NCI-H187 treated with DMSO at 0.1 percent for 48 hours (cell line): ENCODE measurements at regions not wholly inside any gene's neighbourhood (a gene's known extent, or its start where the extent isn't known, plus 50 kb on each side); places are given as distances from the start of the nearest gene placed in this dataset.

Experiments used
- DNase-seq: peaks from one replicate; lab custom pipeline; 2025; lab: John Stamatoyannopoulos, UW

DNA sequence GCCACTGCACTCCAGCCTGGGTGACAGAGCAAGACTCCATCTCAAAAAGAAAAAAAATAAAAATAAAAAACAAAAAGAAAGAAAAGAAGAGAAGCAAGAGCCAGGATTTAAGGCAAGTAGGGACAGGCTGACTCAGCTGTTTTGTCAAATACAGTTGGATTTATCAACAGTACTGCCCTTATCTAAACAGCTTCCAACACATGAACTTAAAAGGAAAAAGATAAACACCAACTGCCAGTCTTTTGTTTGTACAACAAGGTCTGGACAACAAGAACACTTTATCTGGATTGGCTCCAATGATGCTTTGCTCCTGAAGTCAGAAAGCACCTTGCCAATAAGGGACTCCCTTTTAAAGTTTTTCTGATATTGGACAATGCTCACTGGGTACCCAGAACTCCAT lies 886.0 kb downstream of the ADGRL2 start:
- no peak for DNase-seq

DNA sequence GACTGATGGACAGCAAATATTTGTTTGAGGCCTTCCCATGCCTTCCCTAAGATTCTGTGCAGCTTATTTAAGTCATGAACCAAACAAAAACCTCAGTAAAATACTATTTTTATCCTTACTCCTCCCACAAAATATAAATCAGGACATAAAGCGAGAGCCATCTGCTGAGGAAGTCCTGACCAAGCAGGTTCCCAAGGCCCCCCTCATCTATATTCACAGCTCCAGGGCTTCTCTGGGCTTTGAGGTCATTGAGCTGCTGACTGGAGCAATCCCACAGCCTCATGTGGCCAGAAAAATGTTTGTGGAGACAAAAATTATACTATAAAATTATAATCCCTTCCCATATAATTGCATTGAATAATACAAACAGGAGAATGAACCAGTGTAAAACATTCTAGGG lies 846.2 kb downstream of the ADGRL2 start:
- no peak for DNase-seq

DNA sequence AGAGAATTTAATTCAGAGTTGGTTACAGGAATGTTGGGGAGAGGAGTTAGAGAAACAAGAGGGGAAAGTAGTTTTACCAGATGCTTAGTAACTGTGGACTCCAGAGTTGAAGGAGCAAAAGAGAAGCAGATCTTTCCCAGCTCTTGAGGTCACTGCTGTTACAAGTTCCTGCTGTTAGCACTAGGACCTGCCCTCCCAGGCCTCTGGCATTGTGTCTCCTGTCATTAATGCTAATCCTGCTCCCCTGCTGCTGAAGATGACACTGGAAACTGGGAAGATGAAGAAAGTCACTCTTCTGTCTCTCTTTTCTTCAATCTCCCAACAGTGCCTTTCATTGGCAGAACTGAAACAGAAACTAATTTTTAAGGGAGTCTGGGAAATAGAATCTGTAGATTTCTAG lies 845.6 kb downstream of the ADGRL2 start:
- no peak for DNase-seq

GRCh38 chr1:82644186-82644915 lies 843.6 kb downstream of the ADGRL2 start:
- DNase-seq = no peak

- no peak for DNase-seq
Observed at GRCh38 chr1:82640352-82640751, 839.6 kb downstream of the ADGRL2 start.

- DNase-seq = no peak
Observed at GRCh38 chr1:82634266-82634665, 833.5 kb downstream of the ADGRL2 start.

GRCh38 chr1:82632155-82632554 lies 831.4 kb downstream of the ADGRL2 start:
- no peak for DNase-seq

DNA sequence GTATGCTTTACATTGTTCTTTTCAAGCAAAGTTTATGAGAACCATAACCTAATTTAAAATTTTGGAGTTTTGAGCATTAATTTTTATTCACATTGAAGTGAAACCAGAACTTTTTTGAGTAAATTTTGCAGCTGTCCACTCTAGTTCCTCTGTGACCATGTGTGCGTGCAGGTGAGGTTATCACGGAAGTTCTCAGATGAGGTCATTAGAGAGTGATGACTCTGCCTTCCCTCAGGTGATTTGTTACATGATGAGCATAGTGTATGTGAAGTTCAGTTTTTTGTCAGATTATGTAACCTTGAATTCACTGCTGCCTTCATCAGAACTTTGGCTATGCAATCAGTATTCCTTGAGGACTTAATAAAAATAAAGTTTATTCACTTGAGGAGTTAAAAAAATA lies 828.2 kb downstream of the ADGRL2 start:
- no peak for DNase-seq

- no peak for DNase-seq
Observed at GRCh38 chr1:82625537-82625936, 824.8 kb downstream of the ADGRL2 start.

GRCh38 chr1:82621076-82621475 lies 820.3 kb downstream of the ADGRL2 start:
- no peak for DNase-seq

DNA sequence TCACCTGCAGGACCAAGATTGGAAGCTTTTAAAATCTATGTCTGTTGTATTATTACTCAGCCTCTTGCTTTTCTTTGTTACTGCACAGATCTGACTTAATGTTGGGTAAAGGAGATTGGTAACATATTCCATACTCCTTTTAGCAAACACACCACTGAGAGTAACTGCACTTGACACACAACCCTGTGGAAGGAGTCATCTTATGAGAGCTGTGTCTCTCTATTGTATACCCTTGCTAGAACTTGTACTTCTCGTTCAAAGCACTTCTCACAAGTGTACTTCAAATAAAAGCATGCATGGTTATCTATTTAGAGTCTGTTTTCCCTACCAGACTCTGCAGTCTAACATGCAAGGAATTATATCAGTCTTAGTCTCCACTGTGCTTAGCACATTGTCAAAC lies 813.4 kb downstream of the ADGRL2 start:
- peak; percentile 54 for DNase-seq

DNA sequence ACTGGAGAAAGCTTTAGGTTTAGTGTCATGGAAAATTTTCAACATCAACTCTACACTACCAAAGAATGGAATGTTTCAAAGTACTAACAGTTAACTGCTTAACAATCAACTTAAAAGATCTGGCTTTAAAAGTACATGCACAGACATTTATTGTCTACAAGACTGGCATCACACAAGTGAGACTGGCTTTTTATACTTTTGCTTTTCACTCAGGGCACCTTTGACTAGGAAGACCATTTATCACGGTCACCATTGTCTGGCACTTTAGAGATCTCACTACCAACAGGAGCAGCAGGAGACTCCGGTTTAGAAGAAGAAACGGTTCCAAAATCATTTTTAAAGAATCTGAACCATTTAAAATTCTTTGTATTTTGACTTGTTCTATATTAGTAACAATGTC lies 812.3 kb downstream of the ADGRL2 start:
- DNase-seq = no peak

DNA sequence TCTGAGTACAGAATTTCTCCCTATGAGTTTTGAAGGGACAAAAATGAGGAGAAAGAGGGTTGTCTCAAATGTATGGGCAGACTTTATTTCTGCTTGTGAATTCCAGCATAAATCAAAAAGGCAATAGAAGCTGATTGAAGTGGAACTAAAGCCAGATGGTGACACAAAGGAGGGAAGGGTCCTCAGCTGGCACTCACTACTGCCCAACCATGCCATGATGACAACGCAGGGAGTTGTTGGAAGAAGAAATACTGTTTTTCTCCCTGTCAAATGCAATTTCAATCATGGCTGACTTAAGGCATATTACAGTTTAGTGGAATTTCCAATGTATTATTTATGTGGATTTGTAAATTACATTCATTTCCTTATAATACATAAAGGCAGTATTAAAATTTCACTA lies 805.8 kb downstream of the ADGRL2 start:
- DNase-seq = no peak

GRCh38 chr1:82604524-82604923 lies 803.8 kb downstream of the ADGRL2 start:
- DNase-seq = no peak

DNA sequence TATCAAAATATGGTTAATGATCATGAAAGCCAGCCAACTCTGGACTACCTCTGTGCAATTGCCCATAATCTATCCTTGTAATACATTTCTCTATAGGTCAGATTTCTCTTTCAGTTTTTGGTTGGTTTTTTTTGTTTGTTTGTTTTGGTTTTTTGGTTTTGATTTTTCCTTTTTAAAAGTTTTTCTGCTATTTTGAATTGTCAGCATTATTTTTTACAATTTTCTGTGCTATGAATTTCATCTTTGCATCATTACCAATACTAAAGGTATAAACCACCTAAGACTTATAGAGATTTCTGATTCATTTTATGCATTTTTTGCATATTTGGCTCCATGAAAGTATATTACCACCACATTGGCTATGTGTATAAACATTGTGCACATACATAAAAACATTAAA lies 799.6 kb downstream of the ADGRL2 start:
- no peak for DNase-seq

DNA sequence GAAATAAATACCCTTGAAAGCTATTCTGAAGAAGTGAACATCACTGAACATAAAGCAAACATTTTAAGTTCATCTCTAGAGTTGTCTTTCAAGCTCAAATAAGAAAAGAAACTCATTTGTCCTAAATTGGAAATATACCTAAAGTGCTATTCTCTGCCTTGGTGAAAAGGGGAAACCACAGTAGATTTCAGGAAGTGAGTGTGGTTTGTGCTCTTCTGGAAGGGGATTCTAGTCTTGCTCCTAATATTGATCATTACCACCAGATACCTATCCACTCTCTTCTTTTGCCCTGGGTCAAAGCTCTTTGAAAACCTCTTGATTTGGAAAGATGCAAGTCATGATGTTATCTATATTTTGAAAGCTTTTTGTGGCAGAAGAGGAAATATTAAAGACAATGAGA lies 798.1 kb downstream of the ADGRL2 start:
- DNase-seq = no peak

- no peak for DNase-seq
Observed at GRCh38 chr1:82598337-82598736, 797.6 kb downstream of the ADGRL2 start.

DNA sequence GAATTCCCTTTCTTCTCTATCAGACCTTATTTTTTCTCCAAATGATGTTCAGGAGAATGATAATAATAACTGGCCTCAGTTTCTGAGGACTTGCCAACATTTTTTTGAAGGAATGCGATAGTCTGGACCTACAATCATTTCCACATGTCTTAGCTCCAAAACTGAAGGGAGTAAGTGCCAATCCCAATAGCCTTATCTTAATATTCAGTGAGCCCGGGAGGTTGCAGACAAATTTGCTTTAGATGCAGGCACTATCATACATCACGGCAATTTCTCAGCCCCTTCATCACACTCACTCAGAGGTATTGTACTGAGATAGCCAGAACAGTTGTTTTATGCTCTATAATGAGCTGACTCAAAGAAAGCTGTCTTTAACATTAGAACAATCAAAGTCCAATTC lies 796.9 kb downstream of the ADGRL2 start:
- DNase-seq = no peak

- no peak for DNase-seq
Observed at GRCh38 chr1:82597141-82597540, 796.4 kb downstream of the ADGRL2 start.

- DNase-seq = no peak
Observed at GRCh38 chr1:82593561-82593960, 792.8 kb downstream of the ADGRL2 start.

- DNase-seq = no peak
Observed at GRCh38 chr1:82589588-82589987, 788.9 kb downstream of the ADGRL2 start.

DNA sequence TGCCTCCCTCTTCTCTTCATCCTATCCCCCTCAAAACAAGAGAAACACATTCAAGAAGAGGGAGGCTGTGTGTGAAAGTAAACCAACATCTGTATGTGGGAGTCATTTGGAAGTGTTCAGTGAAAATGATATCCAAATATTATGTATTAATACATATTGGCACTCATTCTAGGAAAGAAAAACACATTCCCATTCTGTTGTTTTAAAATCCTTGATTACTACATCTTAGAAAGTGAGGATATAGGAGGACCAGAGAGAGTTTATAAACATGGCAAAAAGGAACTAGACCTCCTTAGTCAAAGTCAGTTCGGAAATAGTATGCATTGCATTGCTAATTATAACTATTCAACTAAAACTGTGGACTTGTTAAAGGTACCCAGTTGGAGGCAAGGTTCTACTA lies 786.6 kb downstream of the ADGRL2 start:
- no peak for DNase-seq

DNA sequence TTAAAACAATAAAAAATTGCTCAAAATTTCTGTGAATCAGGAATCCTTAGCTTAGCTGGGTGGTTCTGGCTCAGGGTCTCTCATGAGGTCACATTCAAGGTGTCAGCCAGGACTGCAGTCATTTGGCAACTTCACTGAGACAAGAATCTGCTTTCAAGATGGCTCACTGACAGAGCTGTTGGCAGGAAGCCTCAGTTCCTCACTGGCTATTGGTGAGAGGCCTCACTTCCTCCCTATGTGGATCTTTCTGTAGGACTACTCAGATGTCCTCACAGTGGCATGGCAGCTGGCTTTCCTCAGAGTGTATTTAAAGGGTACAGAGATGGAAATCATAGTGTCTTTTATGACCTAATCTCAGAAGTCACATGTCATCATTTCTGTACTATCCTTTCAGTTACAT lies 785.7 kb downstream of the ADGRL2 start:
- DNase-seq = no peak

DNA sequence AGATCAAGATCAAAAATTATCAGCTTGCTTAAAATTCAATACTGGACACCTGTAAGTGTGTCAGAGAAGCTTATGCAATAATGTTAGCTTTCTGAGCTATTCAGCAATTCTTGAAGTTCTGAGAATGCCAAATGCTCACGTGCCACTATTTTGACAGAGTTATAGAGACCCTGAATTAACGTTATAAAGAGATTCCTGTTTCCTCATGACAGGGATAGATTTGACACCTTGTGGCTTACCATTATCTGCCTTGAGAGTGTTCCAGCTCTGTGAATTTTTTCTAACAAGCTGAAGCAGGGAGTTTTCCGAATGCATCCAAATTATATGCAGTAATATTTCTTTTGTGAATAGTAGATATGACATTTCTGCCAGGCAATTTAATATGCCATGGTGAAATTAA lies 781.6 kb downstream of the ADGRL2 start:
- DNase-seq = no peak
